GM12891 (cell line): ENCODE measurements at regions not wholly inside any gene's neighbourhood (a gene's known extent, or its start where the extent isn't known, plus 50 kb on each side); places are given as distances from the start of the nearest gene placed in this dataset.

Experiments used
- DNase-seq: peaks from one replicate; pipeline ENCODE4 v3.0.0; 2011; ENCODE audit warnings: low spot score; ENCODE audit not compliant: insufficient read length
- FAIRE-seq: peaks from 2 replicates; lab custom pipeline; 2011; peaks lifted over from hg19 to GRCh38; lab: Jason Lieb, UNC
- PAX5 ChIP-seq: IDR thresholded peaks from 2 replicates; pipeline ENCODE4 v1.6.1; 2011; ENCODE audit warnings: low read length, moderate library complexity, mild to moderate bottlenecking; ENCODE audit not compliant: insufficient read depth, severe bottlenecking
- POLR2A ChIP-seq: IDR thresholded peaks from 2 replicates; pipeline ENCODE4 v1.6.1; 2011; ENCODE audit warnings: low read depth, low read length, control low read depth
- POLR2AphosphoS5 ChIP-seq: IDR thresholded peaks from 2 replicates; pipeline ENCODE4 v1.6.1; 2011; ENCODE audit warnings: low read depth, low read length, control low read depth
- POU2F2 ChIP-seq: IDR thresholded peaks from 2 replicates; pipeline ENCODE4 v1.6.1; 2011; ENCODE audit warnings: low read depth, mild to moderate bottlenecking, control low read depth, low read length, moderate library complexity
- SPI1 ChIP-seq: IDR thresholded peaks from 2 replicates; pipeline ENCODE4 v1.6.1; 2011; ENCODE audit warnings: low read depth, low read length, control low read depth
- TAF1 ChIP-seq: IDR thresholded peaks from 2 replicates; pipeline ENCODE4 v1.6.1; 2011; ENCODE audit warnings: low read depth, low read length, control low read depth

GRCh38 chr11:134639586-134640330 lies 227.7 kb upstream of the B3GAT1 start:
- no peak for FAIRE-seq
- no peak for TF ChIP-seq POU2F2
- TF ChIP-seq POLR2A = no peak
- TF ChIP-seq TAF1 = no peak
- TF ChIP-seq POLR2AphosphoS5 = no peak
- no peak for TF ChIP-seq PAX5
- TF ChIP-seq SPI1 = no peak
- DNase-seq = no peak

DNA sequence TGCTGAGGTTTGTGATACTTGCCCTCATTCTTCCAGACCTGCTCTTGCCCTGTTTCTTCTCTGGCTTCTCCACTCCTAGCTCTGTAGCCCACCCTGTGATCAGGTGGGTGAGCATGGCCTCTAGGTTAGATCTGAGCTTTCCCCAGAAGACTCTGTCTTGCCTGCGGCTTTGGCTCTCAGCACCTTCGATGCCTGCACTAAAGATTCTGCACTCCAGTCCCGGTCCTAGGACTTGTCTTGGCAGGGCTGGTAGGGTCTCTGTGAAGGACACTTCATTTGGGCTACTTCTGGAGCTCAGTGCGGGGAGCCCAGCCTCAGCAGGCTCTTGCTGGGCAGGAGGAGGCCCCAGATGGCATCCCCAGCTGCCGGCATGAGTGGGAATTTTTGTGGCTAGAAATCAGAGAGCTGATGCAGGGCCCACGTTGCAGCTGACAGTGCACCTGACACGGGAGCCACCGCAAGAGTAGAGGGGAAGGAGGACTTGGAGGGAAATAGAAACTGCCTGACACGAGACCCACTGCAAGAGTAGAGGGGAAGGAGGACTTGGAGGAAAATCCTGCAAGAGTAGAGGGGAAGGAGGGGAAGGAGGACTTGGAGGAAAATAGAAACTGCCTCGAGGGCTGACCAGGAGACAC lies 226.9 kb upstream of the B3GAT1 start:
- FAIRE-seq = no peak
- DNase-seq = no peak
- TF ChIP-seq SPI1 = no peak
- no peak for TF ChIP-seq TAF1
- TF ChIP-seq POLR2AphosphoS5 = no peak
- TF ChIP-seq POLR2A = no peak
- no peak for TF ChIP-seq PAX5
- no peak for TF ChIP-seq POU2F2

GRCh38 chr11:134637091-134638015 lies 225.3 kb upstream of the B3GAT1 start:
- DNase-seq (no peak), FAIRE-seq (no peak)
- TF ChIP-seq POU2F2 = no peak
- no peak for TF ChIP-seq TAF1
- TF ChIP-seq POLR2A = no peak
- no peak for TF ChIP-seq PAX5
- TF ChIP-seq SPI1 = no peak
- no peak for TF ChIP-seq POLR2AphosphoS5

DNA sequence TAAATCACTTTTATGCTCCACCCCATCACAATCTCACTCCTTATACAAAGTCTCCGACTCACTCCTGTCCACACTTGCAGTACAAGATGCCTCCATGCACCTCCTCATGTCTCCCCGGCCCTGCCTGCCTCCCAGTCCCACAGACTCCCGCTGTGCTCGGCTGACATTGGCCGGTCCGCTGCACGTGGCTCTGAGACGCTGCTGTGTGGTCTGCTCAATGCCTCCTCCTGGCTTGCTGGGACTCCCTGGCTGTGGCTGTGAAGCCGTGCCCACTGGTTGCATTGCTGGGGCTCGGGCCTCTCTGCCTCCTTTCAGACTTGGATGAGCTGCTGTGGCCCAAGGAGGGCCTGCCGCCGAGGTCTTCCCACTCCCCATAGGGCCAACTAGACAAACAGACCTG lies 224.0 kb upstream of the B3GAT1 start:
- DNase-seq (no peak), FAIRE-seq (no peak)
- no peak for TF ChIP-seq PAX5
- TF ChIP-seq TAF1 = no peak
- no peak for TF ChIP-seq POU2F2
- no peak for TF ChIP-seq SPI1
- TF ChIP-seq POLR2AphosphoS5 = no peak
- no peak for TF ChIP-seq POLR2A

GRCh38 chr11:134634897-134635831 lies 223.1 kb upstream of the B3GAT1 start:
- TF ChIP-seq POU2F2 (no peak), TAF1 (no peak), PAX5 (no peak), POLR2A (no peak), SPI1 (no peak), POLR2AphosphoS5 (no peak)
- no peak for FAIRE-seq
- DNase-seq = no peak

- DNase-seq = no peak
- FAIRE-seq = no peak
- TF ChIP-seq TAF1 = no peak
- TF ChIP-seq SPI1 = no peak
- no peak for TF ChIP-seq POU2F2
- no peak for TF ChIP-seq POLR2A
- TF ChIP-seq PAX5 = no peak
- TF ChIP-seq POLR2AphosphoS5 = no peak
These were observed 221.2 kb upstream of the B3GAT1 start for GRCh38 chr11:134633276-134633675.

- no peak for FAIRE-seq
- no peak for DNase-seq
- TF ChIP-seq POLR2A = no peak
- TF ChIP-seq POLR2AphosphoS5 = no peak
- no peak for TF ChIP-seq TAF1
- TF ChIP-seq POU2F2 = no peak
- no peak for TF ChIP-seq PAX5
- no peak for TF ChIP-seq SPI1
These were observed 220.5 kb upstream of the B3GAT1 start for GRCh38 chr11:134632347-134633119.

- TF ChIP-seq PAX5 = no peak
- no peak for TF ChIP-seq SPI1
- TF ChIP-seq POU2F2 = no peak
- no peak for TF ChIP-seq POLR2A
- no peak for TF ChIP-seq POLR2AphosphoS5
- no peak for TF ChIP-seq TAF1
- FAIRE-seq (no peak), DNase-seq (no peak)
These were observed 218.8 kb upstream of the B3GAT1 start for GRCh38 chr11:134630861-134631260.
